Testis (tissue), 2 donors: ENCODE measurements at regions not wholly inside any gene's neighbourhood (a gene's known extent, or its start where the extent isn't known, plus 50 kb on each side); places are given as distances from the start of the nearest gene placed in this dataset.

Source experiments
- DNase-seq: peaks from one replicate; pipeline ENCODE4 v3.0.0-alpha.2; 2019
- H3K27ac ChIP-seq, 2 donors: fragments of 200-600 bp; sonication (generic); one replicate each; pipeline ENCODE4 v1.5.1; 2019
- H3K27me3 ChIP-seq: fragments of 200-600 bp; sonication (generic); one replicate; pipeline ENCODE4 v1.5.1; 2019
- H3K36me3 ChIP-seq: fragments of 200-600 bp; sonication (generic); one replicate; pipeline ENCODE4 v1.5.1; 2017; ENCODE audit warnings: low read depth; ENCODE audit errors: missing control alignments
- H3K4me1 ChIP-seq: fragments of 200-600 bp; sonication (generic); one replicate; pipeline ENCODE4 v1.5.1; 2019
- H3K4me3 ChIP-seq, 2 donors: fragments of 200-600 bp; sonication (generic); one replicate each; pipeline ENCODE4 v1.5.1; 2017 to 2019
- H3K9me3 ChIP-seq: fragments of 200-600 bp; sonication (generic); one replicate; pipeline ENCODE4 v1.5.1; 2017
- CTCF ChIP-seq, 3 experiments: fragments of 450-650 bp in 2 of 3; fragments of 200-600 bp in 1 of 3; sonication (generic) in 1 of 3; IDR thresholded peaks; one replicate each; pipeline ENCODE4 v1.5.1; 2016 to 2019; ENCODE audit warnings: antibody characterized with exemption in 3 of 3, mild to moderate bottlenecking in 2 of 3, moderate library complexity in 1 of 3
- POLR2A ChIP-seq: fragments of 450-650 bp; IDR thresholded peaks from one replicate; pipeline ENCODE4 v1.6.1; 2017; ENCODE audit warnings: antibody characterized with exemption, mild to moderate bottlenecking, moderate library complexity
- WGBS, 2 donors: methylation state at CpG; one replicate each; pipeline ENCODE4 v1.1.5; 2018; 5-methylcytosine and 5-hydroxymethylcytosine counted together
- intact Hi-C: fragments of 100-400 bp; cut with DNase I; formaldehyde crosslinking; loops from one replicate; pipeline ENCODE4 v1.15.1; 2023; ENCODE audit warnings: low total_unique reads

DNA sequence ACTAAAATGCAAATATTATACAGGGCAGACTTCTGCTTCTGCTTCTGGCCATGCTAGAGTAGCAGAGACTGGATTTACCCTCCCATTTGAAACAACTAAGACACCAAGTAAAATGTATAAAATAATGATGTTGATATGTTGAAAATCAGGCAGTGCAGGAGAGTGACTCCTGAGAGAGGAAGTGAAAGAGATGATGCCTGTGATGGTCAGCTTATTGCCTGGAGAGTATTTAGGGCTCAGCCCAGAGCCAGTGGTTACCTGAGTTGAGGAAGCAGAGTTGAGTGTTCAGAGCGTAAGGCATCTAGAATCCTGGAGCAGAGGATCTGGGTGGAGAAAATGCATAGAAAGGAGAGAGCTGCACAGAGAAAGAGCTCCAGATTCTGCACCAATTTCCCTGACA lies 131.8 kb upstream of the C14orf180 start:
- H3K9me3 ChIP-seq = no peaks in the 10 kb centered on the region
- TF ChIP-seq POLR2A = no peak
- TF ChIP-seq CTCF (IDR thresholded peaks at IDR 0.05) = no peak
- no peaks in the 10 kb centered on the region for H3K27me3 ChIP-seq
- H3K4me3 ChIP-seq = no peak overlapping the region
- 88 to 100% methylated on average over 1 of the region's 1 CpG for WGBS, 2 donors
- H3K4me1 ChIP-seq = no peaks in the 10 kb centered on the region
- DNase-seq = no peak
- no peak overlapping the region for H3K27ac ChIP-seq
- intact Hi-C loops = no loop called here
- no peaks in the 10 kb centered on the region for H3K36me3 ChIP-seq

DNA sequence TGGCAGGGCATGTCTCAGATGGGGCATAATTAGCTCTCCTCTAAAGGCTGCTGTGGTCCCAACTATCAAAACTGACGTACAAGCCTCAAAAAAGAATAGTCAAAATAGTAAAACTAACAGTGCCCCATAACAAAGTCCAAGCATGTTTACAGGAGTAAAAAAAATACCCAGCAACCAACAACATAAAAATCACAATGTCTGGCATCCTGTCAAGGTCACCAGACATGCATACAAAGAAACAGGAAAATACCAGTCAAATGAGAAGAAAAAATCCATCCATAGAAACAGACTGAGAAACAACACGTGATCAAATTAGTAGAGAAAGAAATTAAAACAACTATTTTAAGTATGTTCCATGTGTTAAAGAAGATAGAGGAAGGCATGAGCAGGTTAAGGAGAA lies 131.2 kb upstream of the C14orf180 start:
- TF ChIP-seq POLR2A (no peak), CTCF (IDR thresholded peaks at IDR 0.05) (no peak)
- intact Hi-C loops = no loop called here
- Histone ChIP-seq H3K9me3 (no peaks in the 10 kb centered on the region), H3K4me1 (no peaks in the 10 kb centered on the region), H3K27me3 (no peaks in the 10 kb centered on the region), H3K27ac (no peak overlapping the region), H3K36me3 (no peaks in the 10 kb centered on the region), H3K4me3 (no peak overlapping the region)
- WGBS, 2 donors = 72 to 74% methylated on average over 2 of the region's 2 CpGs
- no peak for DNase-seq

GRCh38 chr14:104448721-104449120 lies 130.8 kb upstream of the C14orf180 start:
- Histone ChIP-seq H3K27ac (no peak overlapping the region), H3K4me1 (no peaks in the 10 kb centered on the region), H3K9me3 (no peaks in the 10 kb centered on the region), H3K27me3 (no peaks in the 10 kb centered on the region), H3K4me3 (no peak overlapping the region), H3K36me3 (no peaks in the 10 kb centered on the region)
- no peak for TF ChIP-seq POLR2A
- no peak for TF ChIP-seq CTCF (IDR thresholded peaks at IDR 0.05)
- DNase-seq = no peak
- intact Hi-C loops = no loop called here
- WGBS, 2 donors = 89 to 93% methylated on average over 1 of the region's 1 CpG

- peak; percentile 16 for DNase-seq
- Histone ChIP-seq H3K27ac (no peak overlapping the region), H3K9me3 (no peaks in the 10 kb centered on the region), H3K36me3 (no peaks in the 10 kb centered on the region), H3K4me1 (no peaks in the 10 kb centered on the region), H3K27me3 (no peaks in the 10 kb centered on the region), H3K4me3 (peak overlapping the region in 1 of 2 donors; percentile 52)
- 81 to 93% methylated on average over 11 to 25 of the region's 28 CpGs for WGBS, 2 donors
- intact Hi-C loops = no loop called here
- TF ChIP-seq CTCF (IDR thresholded peaks at IDR 0.05) (no peak), POLR2A (no peak)
Measured at GRCh38 chr14:104450811-104451401, 128.7 kb upstream of the C14orf180 start.

DNA sequence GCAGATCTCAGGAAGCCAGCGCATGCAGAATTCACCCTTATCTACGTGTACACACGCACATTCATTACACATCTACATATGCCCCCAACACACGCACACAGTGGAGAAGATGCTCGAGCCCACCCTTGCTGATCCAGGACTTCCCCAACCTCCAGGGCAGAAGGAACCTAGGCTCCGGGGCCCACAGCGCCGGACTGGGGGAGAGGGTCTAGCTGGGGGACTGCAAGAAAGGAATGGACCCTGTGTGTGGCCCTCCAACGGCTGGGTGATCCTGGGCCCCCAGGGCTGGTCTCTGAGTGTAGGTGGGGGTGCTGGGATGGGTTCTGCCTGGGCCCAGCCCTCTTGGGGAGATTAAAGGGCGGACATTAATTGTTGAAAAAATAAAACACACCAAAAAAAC lies 128.1 kb upstream of the C14orf180 start:
- 67 to 83% methylated on average over 10 of the region's 10 CpGs for WGBS, 2 donors
- peak; percentile 9 for DNase-seq

More for the DNA sequence above, 128.1 kb upstream of the C14orf180 start:
- Histone ChIP-seq H3K27me3 (no peaks in the 10 kb centered on the region), H3K27ac (no peak overlapping the region), H3K4me1 (no peaks in the 10 kb centered on the region), H3K9me3 (no peaks in the 10 kb centered on the region), H3K36me3 (no peaks in the 10 kb centered on the region), H3K4me3 (peak overlapping the region in 1 of 2 donors; percentile 52)
- no peak for TF ChIP-seq POLR2A
- no peak for TF ChIP-seq CTCF (IDR thresholded peaks at IDR 0.05)
- intact Hi-C loops = no loop called here
